ENCODE measurements at regions not wholly inside any gene's neighbourhood (a gene's known extent, or its start where the extent isn't known, plus 50 kb on each side); places are given as distances from the start of the nearest gene placed in this dataset.
A peak's percentile ranks its signal among the peaks of the same experiment; 100 is the strongest.

DNA sequence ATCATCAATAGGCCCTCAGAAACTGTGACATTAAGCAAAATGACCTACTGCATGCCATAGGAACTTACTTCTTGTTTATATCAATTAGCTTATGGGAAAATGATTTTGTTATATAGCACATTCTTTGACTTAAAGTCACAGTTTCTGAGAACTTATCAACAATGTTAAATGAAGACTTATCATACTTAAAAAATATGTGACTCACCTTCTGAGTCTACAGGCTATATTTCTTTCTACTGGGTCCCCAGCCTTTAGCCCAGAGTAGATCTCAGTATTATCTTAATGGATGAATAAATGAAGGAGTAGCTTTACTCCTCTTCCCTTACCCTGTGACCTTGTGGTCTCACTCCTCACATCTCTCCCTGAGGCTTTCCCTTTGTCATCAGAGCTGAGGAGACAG is 180.2 kb downstream of the MAFB start:
- H3K36me3 ChIP-seq (ENCODE audit: control insufficient read depth, insufficient read depth, low read length) = no peaks in the 10 kb centered on the region
- H3K27me3 ChIP-seq (ENCODE audit: control insufficient read depth, insufficient read depth, low read length) = peaks cover 2% of the 10 kb centered on the region
- peaks cover 4% of the 10 kb centered on the region for H3K4me1 ChIP-seq (ENCODE audit: control insufficient read depth, insufficient read depth, low read length)
- no peaks in the 10 kb centered on the region for H3K9me3 ChIP-seq (ENCODE audit: control insufficient read depth, insufficient read depth, low read length)
- H3K4me3 ChIP-seq (ENCODE audit: low read depth, low read length) = no peak overlapping the region
- DNase-seq (ENCODE audit: low read depth in 4 of 6, low spot score in 6 of 6) = no peak
- no peak overlapping the region for H3K27ac ChIP-seq (ENCODE audit: low read depth, low read length)

DNA sequence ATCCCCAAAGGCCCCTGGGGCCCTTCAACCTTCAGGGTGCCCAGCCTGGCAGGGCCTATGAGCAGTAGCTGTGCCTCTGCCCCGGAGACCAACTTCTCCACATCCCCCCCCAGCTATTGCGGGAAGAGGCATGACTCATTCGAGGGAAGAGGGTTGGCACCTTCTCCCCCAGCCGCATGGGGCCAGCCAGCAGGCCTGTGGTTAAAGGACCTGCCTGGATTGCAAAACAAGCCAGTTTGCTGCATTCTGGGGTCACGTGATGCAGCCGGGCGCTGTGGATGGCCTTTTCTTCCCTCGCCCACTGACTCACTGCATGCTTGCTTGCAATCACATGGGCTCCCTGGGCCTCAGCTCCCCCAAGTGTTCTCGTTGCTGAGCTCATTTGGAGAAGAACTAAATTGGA is 182.5 kb downstream of the MAFB start:
- H3K27me3 ChIP-seq (ENCODE audit: control insufficient read depth, insufficient read depth, low read length) = peaks cover 2% of the 10 kb centered on the region
- no peak overlapping the region for H3K4me3 ChIP-seq (ENCODE audit: low read depth, low read length)
- DNase-seq (ENCODE audit: low read depth in 4 of 6, low spot score in 6 of 6) = peak in 2 of 6 donors; percentile 6 to 41
- no peaks in the 10 kb centered on the region for H3K9me3 ChIP-seq (ENCODE audit: control insufficient read depth, insufficient read depth, low read length)
- 41% methylated on average over 2 of the region's 9 CpGs for WGBS (ENCODE audit: insufficient coverage)
- no peaks in the 10 kb centered on the region for H3K36me3 ChIP-seq (ENCODE audit: control insufficient read depth, insufficient read depth, low read length)
- H3K4me1 ChIP-seq (ENCODE audit: control insufficient read depth, insufficient read depth, low read length) = peaks cover 4% of the 10 kb centered on the region
- no peak overlapping the region for H3K27ac ChIP-seq (ENCODE audit: low read depth, low read length)

DNA sequence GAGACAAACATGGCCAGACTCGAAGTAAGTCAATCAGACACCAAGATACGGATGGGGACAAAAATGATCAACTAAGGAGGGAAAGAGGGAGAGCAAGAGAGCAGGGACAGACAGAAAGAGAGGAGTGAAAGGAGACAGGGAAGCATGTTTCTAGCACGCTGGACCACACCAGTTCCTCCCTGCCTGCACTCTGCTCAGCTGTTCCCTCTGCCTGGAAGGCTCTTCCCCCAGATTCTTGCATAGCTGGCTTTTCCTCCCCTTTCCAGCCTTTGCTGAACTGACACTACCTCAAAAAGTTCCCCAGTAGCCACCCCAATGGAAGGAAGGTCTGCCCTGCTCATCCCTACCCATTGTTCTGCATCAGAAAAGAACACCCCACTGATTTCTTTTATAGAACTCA is 185.9 kb downstream of the MAFB start:
- WGBS (ENCODE audit: insufficient coverage) = 39% methylated on average over 3 of the region's 3 CpGs
- Histone ChIP-seq H3K9me3 (ENCODE audit: control insufficient read depth, insufficient read depth, low read length) (no peaks in the 10 kb centered on the region), H3K4me1 (ENCODE audit: control insufficient read depth, insufficient read depth, low read length) (peaks cover 4% of the 10 kb centered on the region), H3K27me3 (ENCODE audit: control insufficient read depth, insufficient read depth, low read length) (no peaks in the 10 kb centered on the region), H3K36me3 (ENCODE audit: control insufficient read depth, insufficient read depth, low read length) (no peaks in the 10 kb centered on the region), H3K4me3 (ENCODE audit: low read depth, low read length) (no peak overlapping the region), H3K27ac (ENCODE audit: low read depth, low read length) (no peak overlapping the region)
- peak in 1 of 6 donors; percentile 8 for DNase-seq (ENCODE audit: low read depth in 4 of 6, low spot score in 6 of 6)

DNA sequence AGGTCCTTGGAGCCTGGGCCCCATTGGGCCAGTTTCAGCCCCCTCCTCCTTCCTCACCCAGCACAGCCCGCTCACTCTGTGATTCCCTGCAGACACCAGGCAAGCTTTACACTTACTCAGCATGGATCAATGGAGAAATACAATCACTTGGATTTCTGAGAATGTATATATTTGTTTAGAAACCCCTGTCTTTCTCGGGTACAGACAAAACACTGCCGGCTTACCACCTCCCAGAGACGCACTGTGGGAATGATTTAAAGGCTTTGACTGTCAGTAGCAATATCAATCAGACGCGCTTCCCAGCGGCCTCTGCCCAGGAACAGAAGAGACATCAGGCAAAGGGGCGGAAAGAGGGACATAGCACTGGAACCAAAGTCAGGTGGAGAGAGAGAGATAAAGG is 186.5 kb downstream of the MAFB start:
- WGBS (ENCODE audit: insufficient coverage) = 28% methylated on average over 6 of the region's 8 CpGs
- H3K9me3 ChIP-seq (ENCODE audit: control insufficient read depth, insufficient read depth, low read length) = no peaks in the 10 kb centered on the region
- H3K4me1 ChIP-seq (ENCODE audit: control insufficient read depth, insufficient read depth, low read length) = peaks cover 4% of the 10 kb centered on the region

DNA sequence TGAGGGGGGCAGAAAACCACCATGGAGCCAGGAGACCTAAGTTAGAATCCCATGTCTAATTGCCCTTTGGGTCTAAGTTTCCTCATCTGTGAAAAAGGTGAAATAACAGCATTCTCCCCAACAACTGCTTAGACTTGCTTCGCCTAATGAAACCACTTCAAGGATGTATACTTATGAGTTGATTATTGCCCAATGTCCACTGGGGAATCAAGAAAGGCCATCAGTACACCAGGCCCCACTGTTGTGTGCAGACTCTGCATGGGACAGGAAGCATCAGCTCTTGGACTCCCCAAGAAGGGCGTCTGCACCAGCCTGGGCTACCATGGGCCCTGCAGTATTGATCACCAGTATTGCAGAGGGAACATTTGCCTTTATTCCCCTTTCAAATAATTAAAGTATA is 189.6 kb downstream of the MAFB start:
- Histone ChIP-seq H3K27ac (ENCODE audit: low read depth, low read length) (no peak overlapping the region), H3K9me3 (ENCODE audit: control insufficient read depth, insufficient read depth, low read length) (no peaks in the 10 kb centered on the region), H3K27me3 (ENCODE audit: control insufficient read depth, insufficient read depth, low read length) (no peaks in the 10 kb centered on the region), H3K36me3 (ENCODE audit: control insufficient read depth, insufficient read depth, low read length) (no peaks in the 10 kb centered on the region), H3K4me1 (ENCODE audit: control insufficient read depth, insufficient read depth, low read length) (no peaks in the 10 kb centered on the region), H3K4me3 (ENCODE audit: low read depth, low read length) (no peak overlapping the region)
- no CpG with 5 or more reads among the region's 2 CpGs for WGBS (ENCODE audit: insufficient coverage)
- DNase-seq (ENCODE audit: low read depth in 4 of 6, low spot score in 6 of 6) = no peak

More for the DNA sequence above, 186.5 kb downstream of the MAFB start:
- DNase-seq (ENCODE audit: low read depth in 4 of 6, low spot score in 6 of 6) = peak in 1 of 6 donors; percentile 49
- Histone ChIP-seq H3K36me3 (ENCODE audit: control insufficient read depth, insufficient read depth, low read length) (no peaks in the 10 kb centered on the region), H3K4me3 (ENCODE audit: low read depth, low read length) (no peak overlapping the region), H3K27me3 (ENCODE audit: control insufficient read depth, insufficient read depth, low read length) (no peaks in the 10 kb centered on the region), H3K27ac (ENCODE audit: low read depth, low read length) (no peak overlapping the region)

DNA sequence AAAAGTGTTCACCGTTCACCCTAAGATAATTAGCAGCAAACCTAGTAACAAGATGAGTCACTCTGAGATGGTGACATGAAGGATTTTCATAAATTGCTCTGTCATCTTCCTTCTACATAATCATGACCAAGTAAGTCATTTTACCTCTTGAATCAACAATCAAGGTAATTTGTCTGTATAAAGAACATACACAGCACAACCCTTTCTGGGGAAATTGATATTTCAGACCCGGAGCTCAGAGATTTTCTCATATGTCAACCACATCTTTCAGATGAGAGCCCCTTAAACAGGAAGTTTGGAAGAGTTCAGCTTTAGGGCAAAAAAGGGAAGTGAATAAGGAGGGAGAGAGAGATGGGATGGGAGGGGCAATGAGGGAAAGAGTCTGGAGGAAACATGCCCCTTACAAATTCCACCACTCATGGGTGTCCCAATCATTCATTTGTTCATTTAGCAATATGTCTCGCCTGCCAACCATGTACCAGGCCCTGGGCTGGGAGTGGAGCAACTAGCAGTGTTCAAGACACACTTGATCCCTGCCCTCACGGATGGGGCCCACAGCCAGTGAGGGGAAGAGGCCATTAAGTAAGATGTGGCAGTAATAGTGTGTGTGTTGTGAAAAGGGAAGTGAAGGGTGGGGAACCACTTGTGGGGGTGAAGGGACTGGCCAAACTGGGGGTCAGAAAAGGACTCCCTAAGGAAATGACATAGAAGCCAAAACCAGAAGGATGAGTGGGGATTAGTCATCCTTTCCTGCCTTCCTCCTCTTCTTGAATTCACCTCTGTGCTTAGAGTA is 190.9 kb downstream of the MAFB start:
- no peak overlapping the region for H3K27ac ChIP-seq (ENCODE audit: low read depth, low read length)

DNA sequence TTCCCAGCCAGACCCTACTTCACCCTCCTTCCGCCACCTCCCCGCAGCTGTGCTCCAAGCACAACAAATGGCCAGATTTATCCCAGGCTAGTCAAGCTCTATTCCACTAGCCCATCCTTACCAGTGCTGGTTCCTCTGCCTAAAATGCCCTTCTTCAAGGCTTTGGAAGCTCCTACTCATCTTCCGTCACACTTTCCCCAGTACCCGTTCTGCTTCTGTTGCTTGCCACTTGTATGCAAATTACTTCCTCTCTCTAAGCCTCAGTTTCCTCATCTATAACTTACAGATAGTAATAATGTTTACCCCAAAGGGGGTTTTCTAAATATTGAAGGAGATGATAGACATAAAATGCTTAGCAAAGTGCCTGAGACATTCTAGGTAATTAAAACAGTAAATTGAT is 193.1 kb downstream of the MAFB start:
- Histone ChIP-seq H3K9me3 (ENCODE audit: control insufficient read depth, insufficient read depth, low read length) (no peaks in the 10 kb centered on the region), H3K4me1 (ENCODE audit: control insufficient read depth, insufficient read depth, low read length) (no peaks in the 10 kb centered on the region), H3K27me3 (ENCODE audit: control insufficient read depth, insufficient read depth, low read length) (no peaks in the 10 kb centered on the region), H3K27ac (ENCODE audit: low read depth, low read length) (no peak overlapping the region), H3K36me3 (ENCODE audit: control insufficient read depth, insufficient read depth, low read length) (no peaks in the 10 kb centered on the region), H3K4me3 (ENCODE audit: low read depth, low read length) (no peak overlapping the region)
- 100% methylated on average over 3 of the region's 4 CpGs for WGBS (ENCODE audit: insufficient coverage)
- DNase-seq (ENCODE audit: low read depth in 4 of 6, low spot score in 6 of 6) = no peak

More for the DNA sequence above, 190.9 kb downstream of the MAFB start:
- 82% methylated on average over 2 of the region's 4 CpGs for WGBS (ENCODE audit: insufficient coverage)
- no peak for DNase-seq (ENCODE audit: low read depth in 4 of 6, low spot score in 6 of 6)
- Histone ChIP-seq H3K36me3 (ENCODE audit: control insufficient read depth, insufficient read depth, low read length) (no peaks in the 10 kb centered on the region), H3K27me3 (ENCODE audit: control insufficient read depth, insufficient read depth, low read length) (no peaks in the 10 kb centered on the region), H3K4me1 (ENCODE audit: control insufficient read depth, insufficient read depth, low read length) (no peaks in the 10 kb centered on the region), H3K4me3 (ENCODE audit: low read depth, low read length) (no peak overlapping the region), H3K9me3 (ENCODE audit: control insufficient read depth, insufficient read depth, low read length) (no peaks in the 10 kb centered on the region)

DNA sequence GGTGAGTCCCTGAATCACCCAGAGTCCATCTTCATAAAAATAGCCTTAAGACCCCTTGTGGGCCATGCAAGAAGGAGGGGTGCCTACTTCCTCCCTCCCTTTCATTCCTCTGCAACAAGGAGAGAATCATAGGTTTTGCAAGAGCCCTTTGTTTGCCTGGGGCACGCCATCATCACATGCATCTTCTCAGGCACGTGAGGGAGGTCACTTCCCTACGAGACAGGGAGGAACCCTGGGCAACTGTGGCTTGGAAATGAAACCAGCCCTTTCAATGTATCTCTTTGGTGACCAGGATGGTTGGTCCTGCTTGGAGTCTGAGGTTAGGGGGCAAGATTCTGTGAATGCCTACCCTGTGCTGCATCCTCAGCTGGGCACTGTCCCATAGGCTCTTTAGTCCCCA is 194.8 kb downstream of the MAFB start:
- H3K27ac ChIP-seq (ENCODE audit: low read depth, low read length) = no peak overlapping the region
- no peaks in the 10 kb centered on the region for H3K4me1 ChIP-seq (ENCODE audit: control insufficient read depth, insufficient read depth, low read length)
- no peak for DNase-seq (ENCODE audit: low read depth in 4 of 6, low spot score in 6 of 6)
- H3K9me3 ChIP-seq (ENCODE audit: control insufficient read depth, insufficient read depth, low read length) = no peaks in the 10 kb centered on the region
- H3K36me3 ChIP-seq (ENCODE audit: control insufficient read depth, insufficient read depth, low read length) = no peaks in the 10 kb centered on the region
- WGBS (ENCODE audit: insufficient coverage) = 86% methylated on average over 3 of the region's 3 CpGs
- no peak overlapping the region for H3K4me3 ChIP-seq (ENCODE audit: low read depth, low read length)
- no peaks in the 10 kb centered on the region for H3K27me3 ChIP-seq (ENCODE audit: control insufficient read depth, insufficient read depth, low read length)

DNA sequence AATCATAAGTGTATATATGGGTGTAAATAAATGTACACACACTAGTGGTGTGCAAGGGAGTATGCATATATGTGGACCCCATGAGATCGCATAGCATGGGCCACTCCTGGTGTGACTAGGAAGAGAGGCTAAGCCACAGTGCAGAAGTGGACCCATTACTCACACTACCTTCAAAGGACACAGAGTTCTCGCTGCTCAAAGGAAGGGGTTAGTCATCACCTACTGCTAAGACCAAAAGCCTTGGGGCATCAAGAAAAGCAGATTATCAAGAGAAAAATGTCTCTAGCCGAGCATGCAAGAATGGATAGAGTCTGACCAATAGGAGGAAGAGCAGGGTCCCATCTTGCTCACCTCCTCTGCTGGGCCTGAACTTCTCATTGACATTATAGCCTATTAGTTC is 195.5 kb downstream of the MAFB start:
- H3K4me1 ChIP-seq (ENCODE audit: control insufficient read depth, insufficient read depth, low read length) = no peaks in the 10 kb centered on the region
- WGBS (ENCODE audit: insufficient coverage) = 100% methylated on average over 1 of the region's 3 CpGs
- H3K27ac ChIP-seq (ENCODE audit: low read depth, low read length) = no peak overlapping the region
- H3K27me3 ChIP-seq (ENCODE audit: control insufficient read depth, insufficient read depth, low read length) = no peaks in the 10 kb centered on the region
- H3K36me3 ChIP-seq (ENCODE audit: control insufficient read depth, insufficient read depth, low read length) = no peaks in the 10 kb centered on the region
- DNase-seq (ENCODE audit: low read depth in 4 of 6, low spot score in 6 of 6) = no peak
- no peaks in the 10 kb centered on the region for H3K9me3 ChIP-seq (ENCODE audit: control insufficient read depth, insufficient read depth, low read length)
- H3K4me3 ChIP-seq (ENCODE audit: low read depth, low read length) = no peak overlapping the region

DNA sequence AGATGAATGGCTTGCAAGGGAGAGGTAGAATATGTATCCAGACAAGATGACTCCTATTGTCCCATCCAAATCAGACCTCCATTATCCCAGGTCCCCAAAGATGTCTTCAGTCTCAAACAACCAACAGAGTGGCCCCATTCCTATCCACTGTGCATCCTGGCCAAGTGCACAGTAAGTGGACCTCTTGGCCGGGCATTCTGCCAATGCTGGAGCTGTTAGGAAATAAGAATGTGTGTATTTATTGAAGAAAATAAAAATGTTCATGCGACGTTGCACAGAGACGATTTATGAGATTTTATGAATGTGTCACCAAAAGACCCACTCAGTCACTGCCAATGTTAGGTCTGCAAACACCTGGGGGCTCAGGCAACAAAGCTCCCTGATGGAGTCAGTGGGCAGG is 196.0 kb downstream of the MAFB start:
- H3K4me3 ChIP-seq (ENCODE audit: low read depth, low read length) = no peak overlapping the region
- H3K9me3 ChIP-seq (ENCODE audit: control insufficient read depth, insufficient read depth, low read length) = no peaks in the 10 kb centered on the region
- no peaks in the 10 kb centered on the region for H3K27me3 ChIP-seq (ENCODE audit: control insufficient read depth, insufficient read depth, low read length)
- 53% methylated on average over 3 of the region's 4 CpGs for WGBS (ENCODE audit: insufficient coverage)
- no peaks in the 10 kb centered on the region for H3K4me1 ChIP-seq (ENCODE audit: control insufficient read depth, insufficient read depth, low read length)
- H3K27ac ChIP-seq (ENCODE audit: low read depth, low read length) = no peak overlapping the region
- DNase-seq (ENCODE audit: low read depth in 4 of 6, low spot score in 6 of 6) = peak in 1 of 6 donors; percentile 24
- H3K36me3 ChIP-seq (ENCODE audit: control insufficient read depth, insufficient read depth, low read length) = no peaks in the 10 kb centered on the region
